SKM-1 (cell line): ENCODE measurements at regions not wholly inside any gene's neighbourhood (a gene's known extent, or its start where the extent isn't known, plus 50 kb on each side); places are given as distances from the start of the nearest gene placed in this dataset.
A peak's percentile ranks its signal among the peaks of the same experiment; 100 is the strongest.
"Not testable (repeated sequence)": the region's sequence is repeated elsewhere in the genome, so short reads cannot be mapped to it uniquely, and the experiment has no call there.

Experiments used
- DNase-seq: peaks from one replicate; lab custom pipeline; 2025; ENCODE audit not compliant: unreplicated experiment; lab: John Stamatoyannopoulos, UW

- DNase-seq = peak; percentile 68
These were observed 204.4 kb downstream of the OTUD1 start for GRCh38 chr10:23643111-23643780.

- no peak for DNase-seq
These were observed 209.7 kb downstream of the OTUD1 start for GRCh38 chr10:23648618-23649017.

GRCh38 chr10:23656735-23657134, 217.9 kb downstream of the OTUD1 start:
- no peak for DNase-seq

GRCh38 chr10:23657677-23658076, 218.8 kb downstream of the OTUD1 start:
- no peak for DNase-seq

GRCh38 chr10:23671866-23672265, 233.0 kb downstream of the OTUD1 start:
- DNase-seq = not testable (repeated sequence)

GRCh38 chr10:23675585-23675984, 236.7 kb downstream of the OTUD1 start:
- DNase-seq = no peak

GRCh38 chr10:23676296-23676695, 237.4 kb downstream of the OTUD1 start:
- DNase-seq = no peak

GRCh38 chr10:23686722-23687121, 247.8 kb downstream of the OTUD1 start:
- no peak for DNase-seq

- no peak for DNase-seq
These were observed 253.9 kb downstream of the OTUD1 start for GRCh38 chr10:23692736-23693135.

GRCh38 chr10:23693501-23693901, 254.6 kb downstream of the OTUD1 start:
- DNase-seq = no peak

GRCh38 chr10:23693925-23694324, 255.1 kb downstream of the OTUD1 start:
- DNase-seq = no peak

- DNase-seq = no peak
These were observed 255.6 kb downstream of the OTUD1 start for GRCh38 chr10:23694446-23694920.

GRCh38 chr10:23694921-23695824, 256.3 kb downstream of the OTUD1 start:
- no peak for DNase-seq

GRCh38 chr10:23695825-23696420, 257.0 kb downstream of the OTUD1 start:
- DNase-seq = no peak

- DNase-seq = no peak
These were observed 257.6 kb downstream of the OTUD1 start for GRCh38 chr10:23696476-23696875.

GRCh38 chr10:23702977-23703414, 264.1 kb downstream of the OTUD1 start:
- peak; percentile 7 for DNase-seq

GRCh38 chr10:23715363-23715762, 276.5 kb downstream of the OTUD1 start:
- no peak for DNase-seq

GRCh38 chr10:23717913-23718312, 279.0 kb downstream of the OTUD1 start:
- DNase-seq = no peak

- no peak for DNase-seq
These were observed 280.1 kb downstream of the OTUD1 start for GRCh38 chr10:23718946-23719345.

- DNase-seq = no peak
These were observed 284.9 kb downstream of the OTUD1 start for GRCh38 chr10:23723796-23724195.

GRCh38 chr10:23725548-23725947, 286.7 kb downstream of the OTUD1 start:
- DNase-seq = no peak

GRCh38 chr10:23742368-23742767, 303.5 kb downstream of the OTUD1 start:
- peak; percentile 0 for DNase-seq
